ENCODE measurements at regions not wholly inside any gene's neighbourhood (a gene's known extent, or its start where the extent isn't known, plus 50 kb on each side); places are given as distances from the start of the nearest gene placed in this dataset.

- H3K4me3 ChIP-seq (ENCODE audit: low read depth, low read length): no peak overlapping the region
- no peak for DNase-seq (ENCODE audit: low read depth, low spot score)
- CTCF ChIA-PET: interaction anchor here (1.0 to 5.5 kb wide), 5 partner anchors 13 to 467 kb away, joined by 3 to 18 read pairs (median 3); no protein-coding TSS in a partner anchor
- no peak for TF ChIP-seq CTCF (IDR thresholded peaks at IDR 0.05; ENCODE audit: insufficient read depth, low read length, missing control alignments)
- POLR2A ChIA-PET: interaction anchor here (0.6 to 1.2 kb wide), 2 partner anchors 13 to 187 kb away, joined by 3 to 4 read pairs; no protein-coding TSS in a partner anchor
Observed at GRCh38 chr20:23157734-23158133, 71.6 kb upstream of the CD93 start.

- no peak for TF ChIP-seq CTCF (IDR thresholded peaks at IDR 0.05; ENCODE audit: insufficient read depth, low read length, missing control alignments)
- no peak for DNase-seq (ENCODE audit: low read depth, low spot score)
- no peak overlapping the region for H3K4me3 ChIP-seq (ENCODE audit: low read depth, low read length)
- ChIA-PET CTCF (interaction anchor here (1.0 to 5.5 kb wide), 3 partner anchors 13 to 106 kb away, joined by 3 to 18 read pairs (median 5); no protein-coding TSS in a partner anchor), POLR2A (no interaction called here)
Observed at GRCh38 chr20:23156842-23157423, 70.8 kb upstream of the CD93 start.

GRCh38 chr20:23156170-23156841 is 70.2 kb upstream of the CD93 start:
- ChIA-PET POLR2A (no interaction called here), CTCF (interaction anchor here (1.7 to 5.5 kb wide), 2 partner anchors 12 to 106 kb away, joined by 5 to 18 read pairs; no protein-coding TSS in a partner anchor)
- peak; percentile 21 for DNase-seq (ENCODE audit: low read depth, low spot score)
- H3K4me3 ChIP-seq (ENCODE audit: low read depth, low read length): no peak overlapping the region
- no peak for TF ChIP-seq CTCF (IDR thresholded peaks at IDR 0.05; ENCODE audit: insufficient read depth, low read length, missing control alignments)

- no peak for DNase-seq (ENCODE audit: low read depth, low spot score)
- no peak for TF ChIP-seq CTCF (IDR thresholded peaks at IDR 0.05; ENCODE audit: insufficient read depth, low read length, missing control alignments)
- ChIA-PET POLR2A (no interaction called here), CTCF (interaction anchor here (5.5 kb wide), 1 partner anchor 11 kb away, joined by 18 read pairs; no protein-coding TSS in a partner anchor)
- no peak overlapping the region for H3K4me3 ChIP-seq (ENCODE audit: low read depth, low read length)
Observed at GRCh38 chr20:23155141-23155590, 69.0 kb upstream of the CD93 start.

GRCh38 chr20:23153696-23154341 is 67.7 kb upstream of the CD93 start:
- CTCF ChIA-PET: interaction anchor here (5.5 kb wide), 1 partner anchor 9 kb away, joined by 18 read pairs; no protein-coding TSS in a partner anchor
- POLR2A ChIA-PET: no interaction called here
- TF ChIP-seq CTCF (IDR thresholded peaks at IDR 0.05; ENCODE audit: insufficient read depth, low read length, missing control alignments): no peak
- no peak overlapping the region for H3K4me3 ChIP-seq (ENCODE audit: low read depth, low read length)
- no peak for DNase-seq (ENCODE audit: low read depth, low spot score)

GRCh38 chr20:23152902-23153301 is 66.8 kb upstream of the CD93 start:
- POLR2A ChIA-PET: interaction anchor here (1.2 kb wide), 1 partner anchor 10 kb away, joined by 3 read pairs; no protein-coding TSS in a partner anchor
- TF ChIP-seq CTCF (IDR thresholded peaks at IDR 0.05; ENCODE audit: insufficient read depth, low read length, missing control alignments): no peak
- CTCF ChIA-PET: interaction anchor here (1.1 to 1.3 kb wide), 3 partner anchors 11 to 83 kb away, joined by 3 to 6 read pairs (median 3); no protein-coding TSS in a partner anchor
- H3K4me3 ChIP-seq (ENCODE audit: low read depth, low read length): no peak overlapping the region
- DNase-seq (ENCODE audit: low read depth, low spot score): no peak
